HG03571 (cell line): ENCODE measurements at regions not wholly inside any gene's neighbourhood (a gene's known extent, or its start where the extent isn't known, plus 50 kb on each side); places are given as distances from the start of the nearest gene placed in this dataset.

Source experiments
- ATAC-seq: cut with Tn5 transposase; IDR thresholded peaks from one replicate; pipeline ENCODE4 v1.9.1; 2021; ENCODE audit not compliant: unreplicated experiment

DNA sequence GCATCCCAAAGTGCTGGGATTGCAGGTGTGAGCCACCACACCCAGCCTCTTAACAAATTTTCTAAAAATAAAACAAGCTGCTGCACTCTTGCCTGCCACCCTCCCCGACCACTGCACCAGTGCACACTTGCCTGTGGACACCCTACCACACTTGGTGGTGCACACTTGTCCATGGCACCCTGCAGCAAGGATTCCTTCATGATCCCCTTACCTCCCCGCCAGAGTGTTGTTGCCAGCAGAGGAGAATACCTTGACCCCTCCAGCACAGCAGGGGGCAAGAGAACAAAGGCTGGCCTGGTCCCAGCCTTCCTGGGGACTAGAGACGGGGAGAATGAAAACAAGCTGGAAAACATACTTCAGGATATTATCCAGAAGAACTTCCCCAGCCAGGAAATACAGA lies 65.9 kb upstream of the KCND2 start:
- ATAC-seq: no peak

DNA sequence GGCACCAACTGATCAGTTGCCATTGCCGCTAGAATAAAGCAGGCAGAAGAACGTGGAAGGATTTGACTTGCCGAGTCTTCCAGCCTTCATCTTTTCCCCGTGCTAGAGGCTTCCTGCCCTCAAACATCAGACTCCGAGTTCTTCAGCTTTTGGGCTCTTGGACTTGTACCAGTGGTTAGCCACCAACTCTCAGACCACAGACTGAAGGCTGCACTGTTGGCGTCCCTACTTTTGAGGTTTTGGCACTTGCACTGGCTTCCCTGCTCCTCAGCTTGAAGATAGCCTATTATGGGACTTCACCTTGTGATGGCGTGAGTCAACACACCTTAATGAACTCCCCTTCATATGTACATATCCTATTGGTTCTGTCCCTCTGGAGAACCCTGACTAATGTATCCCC lies 57.3 kb upstream of the KCND2 start:
- ATAC-seq: no peak

DNA sequence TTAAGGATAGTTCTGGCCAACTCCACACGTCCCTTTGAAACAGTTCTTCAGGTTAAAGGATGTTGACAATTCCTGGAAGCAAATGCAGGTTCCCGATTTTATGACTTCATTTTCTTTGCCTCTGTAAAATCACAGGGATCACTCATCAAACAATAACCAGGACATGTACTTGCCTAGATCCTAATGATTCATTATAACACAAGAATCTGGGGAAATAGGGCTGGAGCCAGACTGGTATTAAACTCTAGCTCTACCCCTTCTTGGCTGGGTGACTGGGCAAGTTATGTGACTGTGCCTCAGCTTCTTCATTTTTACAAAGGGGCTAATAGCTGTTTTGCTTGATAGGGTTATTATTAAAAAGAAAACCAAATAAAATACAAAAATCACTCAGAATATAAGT lies 56.0 kb upstream of the KCND2 start:
- ATAC-seq: no peak

DNA sequence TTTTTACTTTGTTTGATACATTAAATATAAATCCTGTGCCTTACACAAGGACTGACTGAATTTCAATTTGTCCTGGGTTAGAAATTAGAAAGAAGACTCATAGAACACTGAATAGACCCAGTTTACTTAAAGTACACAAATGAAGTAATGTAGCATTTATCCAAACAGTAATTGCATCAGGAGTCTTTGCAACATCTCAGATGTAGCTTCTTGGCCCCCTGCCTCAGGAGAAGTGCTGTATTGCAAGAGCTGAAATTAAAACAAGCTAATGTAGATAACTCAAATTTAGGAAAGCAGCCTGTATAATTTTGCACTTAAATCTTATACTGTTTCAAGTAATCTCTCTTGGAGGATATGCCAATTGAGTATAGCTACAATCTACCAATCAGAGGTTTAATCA lies 54.3 kb upstream of the KCND2 start:
- no peak for ATAC-seq

DNA sequence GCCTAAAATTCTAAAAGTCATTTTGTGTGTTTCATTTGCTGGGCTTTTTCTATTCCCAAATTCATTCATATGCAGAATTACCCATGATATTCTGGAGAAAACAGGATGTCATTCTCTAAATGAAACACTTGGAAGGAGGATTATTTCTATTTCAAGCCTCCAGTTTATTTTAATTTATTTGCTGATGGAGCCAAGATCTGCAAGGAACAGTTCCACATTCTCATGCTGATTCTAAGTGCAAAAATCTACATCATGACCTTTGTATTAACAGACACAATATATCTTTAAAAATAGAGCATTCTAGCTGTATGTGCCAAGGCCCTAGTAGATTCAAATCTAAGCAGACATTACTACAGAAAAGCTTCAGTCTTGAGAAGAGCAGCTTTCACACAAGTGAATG lies 51.3 kb upstream of the KCND2 start:
- ATAC-seq: no peak
